ENCODE measurements at regions not wholly inside any gene's neighbourhood (a gene's known extent, or its start where the extent isn't known, plus 50 kb on each side); places are given as distances from the start of the nearest gene placed in this dataset.

DNA sequence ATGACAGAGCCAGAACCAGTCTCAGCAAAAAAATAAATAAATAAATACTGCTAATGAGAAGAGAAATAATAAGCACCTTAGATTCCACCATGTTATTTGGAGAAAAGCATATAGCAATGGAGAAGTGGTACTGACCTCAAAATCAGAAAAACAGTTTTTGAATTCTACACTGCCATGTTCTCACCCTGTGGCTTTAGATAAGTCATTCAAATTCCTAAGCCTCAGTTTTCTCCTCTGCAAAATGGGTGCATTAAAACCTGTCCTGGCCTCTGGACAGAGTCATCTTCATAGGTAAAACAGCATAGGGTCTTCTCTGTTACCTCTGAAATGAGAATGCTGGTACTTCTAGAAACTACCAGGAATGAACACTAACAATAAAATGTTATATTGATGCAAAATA is 62.2 kb upstream of the RMP24 start:
- H3K27me3 Mint-ChIP-seq (ENCODE audit: low read depth) = no peaks in the 10 kb centered on the region
- no peaks in the 10 kb centered on the region for H3K9me3 Mint-ChIP-seq
- H3K4me3 Mint-ChIP-seq = no peak overlapping the region
- H3K27ac Mint-ChIP-seq (ENCODE audit: unreplicated experiment) = no peak overlapping the region
- DNase-seq (ENCODE audit: low read depth, low spot score) = no peak
- no peaks in the 10 kb centered on the region for H3K36me3 Mint-ChIP-seq (ENCODE audit: low read depth)
- H3K4me1 Mint-ChIP-seq = no peaks in the 10 kb centered on the region
- TF ChIP-seq, protein P1, sequence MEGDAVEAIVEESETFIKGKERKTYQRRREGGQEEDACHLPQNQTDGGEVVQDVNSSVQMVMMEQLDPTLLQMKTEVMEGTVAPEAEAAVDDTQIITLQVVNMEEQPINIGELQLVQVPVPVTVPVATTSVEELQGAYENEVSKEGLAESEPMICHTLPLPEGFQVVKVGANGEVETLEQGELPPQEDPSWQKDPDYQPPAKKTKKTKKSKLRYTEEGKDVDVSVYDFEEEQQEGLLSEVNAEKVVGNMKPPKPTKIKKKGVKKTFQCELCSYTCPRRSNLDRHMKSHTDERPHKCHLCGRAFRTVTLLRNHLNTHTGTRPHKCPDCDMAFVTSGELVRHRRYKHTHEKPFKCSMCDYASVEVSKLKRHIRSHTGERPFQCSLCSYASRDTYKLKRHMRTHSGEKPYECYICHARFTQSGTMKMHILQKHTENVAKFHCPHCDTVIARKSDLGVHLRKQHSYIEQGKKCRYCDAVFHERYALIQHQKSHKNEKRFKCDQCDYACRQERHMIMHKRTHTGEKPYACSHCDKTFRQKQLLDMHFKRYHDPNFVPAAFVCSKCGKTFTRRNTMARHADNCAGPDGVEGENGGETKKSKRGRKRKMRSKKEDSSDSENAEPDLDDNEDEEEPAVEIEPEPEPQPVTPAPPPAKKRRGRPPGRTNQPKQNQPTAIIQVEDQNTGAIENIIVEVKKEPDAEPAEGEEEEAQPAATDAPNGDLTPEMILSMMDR (conservative IDR thresholded peaks at IDR 0.05) = no peak

DNA sequence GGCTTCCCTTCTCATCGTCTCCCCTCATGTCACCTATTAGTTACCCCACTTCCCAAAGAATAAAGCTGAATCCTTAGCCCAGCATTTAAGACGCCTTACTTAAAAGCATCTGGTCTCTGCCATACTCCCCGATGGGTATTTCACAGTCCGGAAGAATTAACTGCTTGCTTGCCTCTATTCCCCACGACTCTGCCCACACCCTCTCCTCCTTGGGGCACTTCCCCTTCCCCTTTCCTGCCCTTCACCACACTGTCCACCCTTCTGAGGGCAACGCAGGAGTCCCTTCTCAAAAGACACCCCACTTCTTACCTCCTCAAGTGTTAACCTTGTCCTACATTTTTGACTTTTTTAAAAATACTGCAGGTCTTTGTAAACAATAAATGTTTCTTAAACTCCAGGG is 60.1 kb upstream of the RMP24 start:
- Mint-ChIP-seq H3K4me3 (no peak overlapping the region), H3K27ac (ENCODE audit: unreplicated experiment) (no peak overlapping the region)

DNA sequence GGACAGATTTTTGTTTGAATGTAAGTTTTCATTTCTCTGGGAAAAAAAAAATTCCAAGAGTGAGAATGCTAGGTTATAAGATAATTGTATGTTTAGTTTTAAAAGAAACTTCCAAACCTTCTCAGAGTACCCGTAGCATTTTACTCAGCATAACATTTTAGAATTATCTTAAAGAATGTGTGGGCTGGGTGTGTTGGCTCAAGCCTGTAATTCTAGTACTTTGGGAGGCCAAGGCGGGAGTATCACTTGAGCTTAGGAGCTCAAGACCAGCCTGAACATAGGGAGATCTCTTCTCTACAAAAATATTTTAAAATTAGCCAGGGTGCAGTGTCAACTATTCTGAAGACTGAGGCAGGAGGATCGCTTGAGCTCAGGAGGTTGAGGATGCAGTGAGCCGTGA is 57.4 kb upstream of the RMP24 start:
- TF ChIP-seq, protein P1 (conservative IDR thresholded peaks at IDR 0.05) = no peak
- Mint-ChIP-seq H3K27me3 (ENCODE audit: low read depth) (no peaks in the 10 kb centered on the region), H3K4me3 (no peak overlapping the region), H3K9me3 (no peaks in the 10 kb centered on the region), H3K27ac (ENCODE audit: unreplicated experiment) (no peak overlapping the region), H3K36me3 (ENCODE audit: low read depth) (no peaks in the 10 kb centered on the region), H3K4me1 (no peaks in the 10 kb centered on the region)
- DNase-seq (ENCODE audit: low read depth, low spot score) = no peak

More for the DNA sequence above, 60.1 kb upstream of the RMP24 start:
- Mint-ChIP-seq H3K36me3 (ENCODE audit: low read depth) (no peaks in the 10 kb centered on the region), H3K9me3 (no peaks in the 10 kb centered on the region), H3K4me1 (no peaks in the 10 kb centered on the region), H3K27me3 (ENCODE audit: low read depth) (no peaks in the 10 kb centered on the region)
- no peak for DNase-seq (ENCODE audit: low read depth, low spot score)
- TF ChIP-seq, protein P1 (conservative IDR thresholded peaks at IDR 0.05) = no peak

DNA sequence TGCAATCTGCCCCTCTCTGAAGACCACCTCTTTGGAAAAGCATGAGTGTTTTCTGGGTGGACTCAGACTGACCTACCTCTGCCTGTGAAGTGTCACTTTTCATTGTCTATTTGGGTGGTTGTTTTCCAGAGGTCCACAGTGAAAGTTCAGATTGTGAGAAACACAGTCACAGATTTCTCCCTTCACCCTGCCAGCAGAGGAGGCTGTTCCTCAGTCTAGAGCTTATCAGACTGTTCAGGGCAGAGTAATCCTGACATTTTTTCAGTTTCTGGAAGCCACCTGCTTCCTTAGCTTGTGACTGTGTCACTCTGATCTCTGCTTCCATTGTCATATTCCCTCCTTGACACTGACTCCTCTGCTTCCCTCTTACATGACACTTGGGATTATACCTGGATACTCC is 55.4 kb upstream of the RMP24 start:
- H3K36me3 Mint-ChIP-seq (ENCODE audit: low read depth) = no peaks in the 10 kb centered on the region
- no peak overlapping the region for H3K27ac Mint-ChIP-seq (ENCODE audit: unreplicated experiment)
- H3K4me1 Mint-ChIP-seq = no peaks in the 10 kb centered on the region
- TF ChIP-seq, protein P1 (conservative IDR thresholded peaks at IDR 0.05) = no peak
- no peaks in the 10 kb centered on the region for H3K27me3 Mint-ChIP-seq (ENCODE audit: low read depth)
- DNase-seq (ENCODE audit: low read depth, low spot score) = no peak
- no peaks in the 10 kb centered on the region for H3K9me3 Mint-ChIP-seq
- H3K4me3 Mint-ChIP-seq = no peak overlapping the region

DNA sequence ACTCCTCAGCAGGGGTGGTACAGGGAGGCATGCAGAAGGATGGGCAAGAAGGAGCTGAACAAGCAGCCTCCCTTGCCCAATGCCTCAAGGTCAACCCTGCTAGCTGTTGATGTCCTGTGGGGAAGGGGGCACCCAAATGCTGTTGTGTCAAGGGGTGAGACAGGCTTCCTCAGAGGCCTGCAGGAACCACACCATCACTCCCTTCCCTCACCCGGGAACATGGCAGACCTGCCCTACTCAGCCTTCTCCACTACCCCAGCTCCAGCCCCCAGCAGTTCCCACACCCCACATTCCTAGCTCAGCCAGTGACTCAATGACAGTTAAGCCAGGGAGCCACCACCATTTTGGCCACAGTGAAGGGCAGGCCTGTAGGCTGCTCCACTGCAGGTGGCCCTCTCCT is 53.9 kb upstream of the RMP24 start:
- TF ChIP-seq, protein P1 (conservative IDR thresholded peaks at IDR 0.05) = no peak
- peaks cover 6% of the 10 kb centered on the region for H3K27me3 Mint-ChIP-seq (ENCODE audit: low read depth)
- DNase-seq (ENCODE audit: low read depth, low spot score) = no peak
- no peak overlapping the region for H3K4me3 Mint-ChIP-seq
- no peaks in the 10 kb centered on the region for H3K4me1 Mint-ChIP-seq
- no peaks in the 10 kb centered on the region for H3K36me3 Mint-ChIP-seq (ENCODE audit: low read depth)
- no peak overlapping the region for H3K27ac Mint-ChIP-seq (ENCODE audit: unreplicated experiment)
- no peaks in the 10 kb centered on the region for H3K9me3 Mint-ChIP-seq

DNA sequence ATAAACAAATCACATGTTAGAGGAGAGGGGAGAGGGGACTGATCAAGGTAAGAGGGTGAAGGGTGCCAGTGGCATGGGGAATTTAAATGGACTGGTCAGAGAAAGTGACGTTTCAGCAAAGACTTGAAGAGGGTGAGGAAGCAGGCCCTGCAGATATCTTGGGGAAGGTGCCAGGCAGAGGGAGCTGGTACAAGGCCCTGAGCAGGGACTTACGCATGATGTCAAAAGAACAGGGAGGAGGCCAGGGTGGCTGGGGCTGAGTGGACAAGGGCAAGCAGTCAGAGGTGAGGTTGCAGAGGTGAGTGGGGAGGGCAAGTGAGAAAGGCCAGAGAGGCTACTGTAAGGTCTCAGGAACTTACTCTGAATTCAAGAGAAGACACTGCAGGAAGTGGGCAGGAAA is 53.3 kb upstream of the RMP24 start:
- H3K4me3 Mint-ChIP-seq = no peak overlapping the region
- H3K27ac Mint-ChIP-seq (ENCODE audit: unreplicated experiment) = no peak overlapping the region
- TF ChIP-seq, protein P1 (conservative IDR thresholded peaks at IDR 0.05) = no peak
- H3K9me3 Mint-ChIP-seq = no peaks in the 10 kb centered on the region
- no peak for DNase-seq (ENCODE audit: low read depth, low spot score)
- H3K4me1 Mint-ChIP-seq = no peaks in the 10 kb centered on the region
- peaks cover 12% of the 10 kb centered on the region for H3K27me3 Mint-ChIP-seq (ENCODE audit: low read depth)
- H3K36me3 Mint-ChIP-seq (ENCODE audit: low read depth) = no peaks in the 10 kb centered on the region
